GM04503 (cell line): ENCODE measurements at regions not wholly inside any gene's neighbourhood (a gene's known extent, or its start where the extent isn't known, plus 50 kb on each side); places are given as distances from the start of the nearest gene placed in this dataset.

Experiments
- DNase-seq: peaks from one replicate; pipeline ENCODE4 v3.0.0-alpha.2; 2012; ENCODE audit warnings: low read depth

DNA sequence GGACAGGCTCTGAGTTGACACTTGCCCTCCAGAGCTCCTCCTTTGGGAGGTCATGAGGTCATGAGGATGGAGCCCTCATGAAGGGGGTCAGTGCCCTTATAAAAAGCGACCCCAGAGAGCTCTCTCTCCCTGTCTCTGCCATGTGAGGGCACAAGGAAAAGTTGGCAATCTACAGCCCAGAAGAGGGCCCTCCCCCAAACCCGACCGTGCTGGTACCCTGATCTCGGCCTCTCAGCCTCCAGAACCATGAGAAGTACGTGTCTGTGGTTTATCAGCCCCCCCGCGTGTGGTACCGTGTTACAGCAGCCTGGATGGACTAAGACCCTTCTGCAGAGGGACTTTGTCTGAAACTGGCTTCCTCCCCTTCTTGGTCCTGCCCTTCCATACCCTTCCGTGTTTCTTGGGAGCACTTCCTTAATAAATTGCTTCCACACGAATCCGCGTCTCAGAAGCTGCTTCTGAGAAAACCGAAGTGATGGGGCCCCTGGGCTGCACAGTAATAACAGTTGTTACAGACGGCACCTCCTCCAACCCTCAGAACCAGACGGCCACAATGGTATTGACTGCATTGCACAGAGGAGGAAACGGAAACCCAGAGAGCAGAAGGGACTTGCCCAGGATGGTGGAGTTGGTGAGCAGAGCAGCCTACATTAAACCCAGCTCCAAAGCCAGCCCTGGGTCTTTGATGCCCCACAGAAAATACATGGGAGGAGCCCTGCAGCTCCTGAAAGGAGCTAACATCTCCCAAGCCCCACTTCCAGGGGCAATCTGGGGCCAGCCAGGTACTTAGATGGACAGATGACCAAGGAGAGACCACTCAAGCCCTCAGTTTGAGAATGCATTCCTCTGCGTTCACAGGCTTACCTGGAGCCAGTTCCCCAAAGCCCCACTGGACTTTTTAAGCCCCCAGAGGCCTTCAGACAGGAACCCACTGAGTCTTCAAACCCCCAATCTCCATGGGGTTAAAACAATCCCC lies 242.7 kb downstream of the BCOR start:
- no peak for DNase-seq

DNA sequence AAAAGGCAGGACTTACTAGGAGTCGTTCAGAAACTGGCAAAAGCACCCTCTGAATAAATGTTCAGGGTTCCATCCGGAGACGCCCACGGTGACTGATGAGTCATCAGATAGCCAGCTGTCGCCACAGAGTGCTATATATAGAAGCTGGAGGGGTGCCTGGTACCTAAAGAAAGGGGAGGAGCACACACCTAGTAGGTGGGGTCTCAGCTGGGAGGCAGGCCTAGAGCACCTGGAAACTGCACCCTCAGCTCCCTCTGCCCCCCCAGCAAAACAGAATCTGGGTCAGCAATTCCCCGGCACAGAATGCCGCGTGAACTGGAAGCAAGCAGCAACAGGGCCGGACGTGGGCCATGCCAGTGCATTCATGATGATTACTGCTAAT lies 242.0 kb downstream of the BCOR start:
- DNase-seq, result no peak

DNA sequence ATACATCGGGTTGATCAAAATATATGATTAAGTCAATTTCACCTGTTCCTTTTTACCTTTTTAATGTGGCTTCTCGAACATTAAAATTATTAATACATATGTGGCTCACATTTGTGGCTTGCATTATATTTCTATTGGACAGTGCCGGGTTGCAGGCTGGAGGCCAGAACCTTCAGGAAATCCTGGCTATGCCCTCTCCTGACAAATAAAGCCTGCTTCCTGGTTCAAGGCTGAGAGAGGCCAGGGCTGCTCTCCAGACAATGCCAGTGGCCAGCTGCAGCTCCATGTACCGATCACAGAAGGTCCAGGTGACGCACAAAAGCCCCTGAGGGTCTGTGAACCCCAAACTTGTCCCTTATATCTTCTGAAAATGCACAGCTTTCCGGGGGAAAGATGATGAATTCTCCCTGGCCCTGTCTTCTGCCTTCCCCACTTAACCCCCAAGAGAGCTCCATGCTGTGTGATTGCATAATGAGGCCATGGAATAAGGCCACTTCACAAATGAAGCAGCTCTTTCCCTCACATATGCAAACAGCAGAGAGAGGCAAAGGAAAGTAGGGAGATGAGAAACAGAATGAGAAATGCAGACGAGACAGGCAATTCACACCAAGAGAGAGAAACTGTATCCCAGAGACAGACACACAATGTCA lies 241.2 kb downstream of the BCOR start:
- no peak for DNase-seq

DNA sequence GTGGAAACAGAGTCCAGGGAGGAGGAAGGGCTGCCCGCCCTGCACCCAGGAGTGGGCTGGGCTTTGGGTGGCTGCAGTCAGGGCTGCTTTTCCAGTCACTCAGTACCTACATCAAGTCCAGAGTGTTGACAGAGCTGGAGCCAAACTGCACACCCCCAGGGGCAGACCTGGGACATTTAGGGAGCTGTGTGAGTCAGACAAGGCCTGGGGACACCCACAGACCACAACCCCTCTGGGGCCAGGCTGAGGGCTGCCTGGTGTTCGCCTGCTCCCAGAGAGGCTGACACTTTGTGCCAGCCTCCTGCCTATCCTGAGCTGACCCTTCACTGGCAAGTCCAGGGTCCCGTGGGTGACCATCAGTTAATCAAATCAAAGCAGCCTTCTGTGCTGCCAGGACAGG lies 240.0 kb downstream of the BCOR start:
- no peak for DNase-seq

DNA sequence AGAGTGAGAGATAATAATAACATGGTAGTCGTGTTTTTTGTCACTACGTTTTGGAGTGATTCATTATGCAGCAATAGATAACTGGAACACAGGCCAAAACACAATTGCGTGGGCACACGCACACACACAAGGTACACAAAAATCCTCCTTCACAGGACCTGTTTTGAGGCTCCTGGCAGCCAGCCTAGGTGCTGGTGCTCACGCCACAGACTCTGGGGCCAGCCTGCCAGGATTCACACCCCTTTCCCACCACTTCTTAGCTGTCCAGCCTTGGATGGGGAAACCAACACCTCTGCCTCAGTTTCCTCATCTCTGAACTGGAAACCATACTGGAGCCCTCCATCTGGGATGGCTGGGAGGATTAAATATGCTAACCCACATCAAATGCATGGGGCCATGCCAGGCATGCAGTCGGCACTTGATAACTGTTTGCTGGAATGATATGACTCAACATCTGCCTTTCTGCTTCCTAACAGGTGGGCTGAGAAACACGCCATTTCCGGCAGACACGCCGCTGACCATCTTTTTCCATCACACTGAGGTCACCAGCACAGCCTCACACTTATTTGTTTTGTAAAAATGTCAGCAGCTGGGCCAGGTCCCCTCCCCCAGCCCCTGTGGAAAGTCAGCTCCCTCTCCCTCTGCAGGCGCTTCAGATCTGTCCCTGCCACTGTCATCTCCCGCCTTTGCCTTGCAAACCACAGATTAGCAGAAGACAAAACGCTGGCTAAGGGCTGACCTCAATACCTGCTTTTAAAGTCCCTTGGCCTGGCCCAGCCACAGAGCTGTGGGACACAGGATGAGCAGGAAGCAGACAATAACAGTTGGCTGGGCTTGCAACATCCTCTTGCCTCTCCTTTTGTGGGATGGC lies 237.5 kb downstream of the BCOR start:
- DNase-seq, result no peak

DNA sequence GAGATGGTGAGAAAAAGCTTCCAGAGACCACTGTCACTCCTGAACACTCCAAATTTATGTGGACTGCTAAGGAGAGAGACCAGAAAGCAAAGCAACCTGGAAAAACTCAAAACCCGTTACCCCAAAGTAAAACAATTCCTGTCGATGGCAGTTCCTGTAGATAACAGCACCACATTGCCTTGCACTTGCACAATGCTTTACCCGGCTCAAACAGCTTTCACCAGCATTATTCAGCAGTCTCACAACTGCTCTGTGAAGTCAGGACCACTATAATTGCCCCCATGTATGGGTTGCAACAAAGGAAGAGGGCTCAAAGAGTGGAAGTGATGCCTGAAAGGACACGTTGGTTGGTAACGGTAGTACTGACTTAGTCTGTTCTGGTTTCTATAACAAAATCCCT lies 234.8 kb downstream of the BCOR start:
- no peak for DNase-seq

DNA sequence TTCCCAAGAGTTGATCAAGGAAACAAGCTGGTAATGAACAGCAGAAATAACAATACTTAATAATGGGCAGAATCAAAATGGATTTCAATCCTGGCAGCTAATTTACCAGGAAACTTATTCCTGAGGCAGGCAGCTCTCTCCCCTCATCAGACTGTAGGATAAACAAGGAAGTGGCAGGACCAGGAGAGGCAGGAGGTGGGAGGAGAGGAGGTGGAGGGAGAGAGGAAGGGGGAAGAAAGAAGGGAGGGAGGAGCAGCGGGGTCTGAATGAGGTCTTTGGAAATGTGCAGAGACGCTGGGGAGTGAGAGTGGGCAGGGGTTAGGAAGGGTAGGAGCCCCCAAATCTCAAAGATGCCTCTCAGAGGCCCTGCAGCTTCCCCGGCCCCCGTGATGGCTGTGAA lies 231.5 kb downstream of the BCOR start:
- no peak for DNase-seq

DNA sequence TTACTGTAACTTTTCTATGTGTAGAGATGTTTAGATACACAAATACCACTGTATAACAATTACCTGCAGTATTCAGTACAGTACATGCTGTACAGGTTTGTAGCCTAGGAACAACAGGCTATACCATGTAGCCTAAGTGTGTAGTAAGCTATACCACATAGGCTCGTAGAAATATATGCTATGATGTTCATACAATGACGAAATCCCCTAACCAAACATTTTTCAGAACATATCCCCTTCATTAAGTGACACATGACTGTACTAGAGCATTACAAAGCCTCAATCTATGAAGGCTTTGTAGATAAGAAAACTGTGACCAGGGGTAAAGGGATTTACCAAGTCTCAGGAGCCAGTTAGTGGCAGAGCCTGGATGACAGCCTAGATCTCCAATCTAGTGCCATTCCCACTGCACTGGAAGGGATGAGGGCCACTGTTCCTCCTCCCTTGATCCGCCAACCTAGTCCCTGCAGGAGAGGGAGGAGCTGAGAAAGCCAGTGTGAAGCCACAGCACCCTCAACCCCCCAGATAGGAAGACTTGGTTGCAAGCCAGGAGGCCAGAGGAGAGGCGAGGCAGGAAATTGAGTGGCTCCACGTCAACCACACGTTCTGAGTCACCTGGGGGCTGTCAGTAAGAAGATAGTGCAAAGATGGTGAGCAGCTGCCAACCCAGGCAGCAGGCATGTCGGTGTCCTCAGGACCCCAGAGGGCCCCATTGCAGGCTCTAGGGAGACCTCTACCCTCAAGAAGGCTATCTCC lies 227.7 kb downstream of the BCOR start:
- DNase-seq, result no peak

DNA sequence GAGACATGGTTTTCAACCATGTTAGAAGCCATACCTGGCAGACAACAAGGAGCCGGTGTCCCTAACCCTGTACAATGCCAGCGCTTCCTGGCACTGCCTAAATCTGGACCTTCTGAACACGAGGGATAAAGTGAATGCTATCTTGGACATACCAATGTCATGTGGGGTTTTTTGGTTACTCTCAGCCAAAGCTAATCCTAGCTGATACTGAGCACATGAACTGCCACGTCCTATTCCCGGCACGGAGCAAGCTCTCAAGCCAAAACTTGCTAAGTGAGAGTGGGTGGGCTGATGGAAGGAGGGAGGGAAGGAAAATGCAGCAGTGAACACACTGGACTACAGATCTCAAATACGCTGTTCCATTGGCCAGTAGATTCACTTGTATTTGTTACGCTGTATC lies 226.1 kb downstream of the BCOR start:
- no peak for DNase-seq

DNA sequence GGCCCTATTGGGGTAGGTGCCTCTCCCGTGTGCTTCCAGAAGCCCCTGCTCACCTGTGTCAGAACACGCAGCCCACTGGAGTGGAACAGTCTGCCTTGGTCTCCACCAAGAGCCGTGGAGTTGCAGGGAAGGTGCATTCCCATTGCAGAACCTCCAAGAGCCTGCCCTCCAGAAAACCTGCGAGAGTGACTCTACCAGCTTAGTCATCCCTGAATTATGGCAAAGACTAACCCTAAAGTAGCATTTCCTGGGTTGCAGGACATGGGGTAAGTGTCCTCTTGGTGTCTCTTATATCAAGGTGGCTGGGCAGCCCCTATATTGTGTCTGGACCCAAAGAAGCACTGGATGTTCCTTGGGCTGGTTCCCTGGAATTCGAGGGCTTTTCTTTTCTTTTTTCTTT lies 224.6 kb downstream of the BCOR start:
- no peak for DNase-seq

DNA sequence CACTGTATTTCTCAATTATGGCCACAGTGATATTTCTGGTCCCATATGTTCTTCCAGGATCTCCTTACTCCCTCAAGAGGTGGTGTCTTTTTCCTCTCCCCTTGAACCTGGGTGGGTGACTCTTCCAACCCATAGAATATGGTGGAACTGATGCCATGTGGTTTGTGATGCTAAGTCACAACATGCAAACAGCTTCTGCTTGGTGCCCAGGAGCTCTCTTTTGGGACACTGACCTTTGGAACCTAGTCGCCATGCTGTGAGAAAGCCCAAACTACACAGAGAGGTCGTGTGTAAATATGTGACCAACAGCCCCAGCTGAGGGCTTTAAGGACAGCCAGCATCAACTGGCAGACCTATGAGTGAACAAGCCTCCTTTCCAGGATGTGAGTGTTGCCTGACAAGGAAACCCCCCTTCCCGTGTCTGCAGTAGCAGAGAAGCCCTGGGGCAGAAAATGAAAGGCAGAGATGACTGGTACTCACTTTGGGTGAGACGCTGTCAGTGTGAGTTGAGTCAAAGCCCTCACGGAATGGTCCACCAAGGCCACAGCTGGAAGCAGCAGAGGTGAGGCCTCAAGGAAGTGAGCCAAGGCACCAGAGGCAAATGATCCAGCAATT lies 223.4 kb downstream of the BCOR start:
- no peak for DNase-seq

DNA sequence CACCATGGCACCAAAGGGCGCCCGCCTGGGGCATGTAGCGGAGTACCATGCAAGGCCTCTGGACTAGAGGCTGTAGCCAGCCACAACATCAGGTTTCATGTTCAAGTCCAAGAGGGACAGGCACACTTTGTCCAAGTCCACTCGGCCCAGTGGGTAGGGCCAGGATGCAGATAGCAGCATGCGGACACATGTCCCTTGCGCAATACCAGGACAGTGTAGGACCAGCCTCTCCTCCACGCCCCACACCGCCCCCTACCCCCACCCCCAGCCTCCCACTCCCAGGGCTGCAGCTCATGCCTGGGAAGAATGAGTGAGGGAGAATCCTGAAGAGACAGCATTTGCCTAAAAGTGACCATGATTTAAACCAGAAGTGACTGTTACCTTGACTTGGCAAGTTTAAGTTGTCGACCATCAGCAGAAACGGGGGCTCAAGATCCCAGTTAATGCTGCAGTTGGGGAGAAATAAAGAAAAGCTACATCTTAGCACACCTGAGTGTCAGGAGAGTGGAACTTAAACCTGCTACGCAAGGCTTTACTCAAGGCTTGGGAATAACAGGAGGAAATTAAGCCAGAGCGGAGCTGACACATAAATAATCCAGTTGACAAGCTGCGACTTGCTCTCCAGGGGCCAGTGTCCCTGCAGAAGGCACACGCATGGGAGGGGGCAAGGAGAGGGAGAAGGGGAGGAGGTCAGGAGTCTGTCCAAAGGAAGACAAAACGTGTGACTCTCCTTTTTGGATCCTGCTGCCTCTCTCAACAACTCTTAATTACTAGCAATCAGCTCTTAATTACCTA lies 221.7 kb downstream of the BCOR start:
- DNase-seq, result no peak

DNA sequence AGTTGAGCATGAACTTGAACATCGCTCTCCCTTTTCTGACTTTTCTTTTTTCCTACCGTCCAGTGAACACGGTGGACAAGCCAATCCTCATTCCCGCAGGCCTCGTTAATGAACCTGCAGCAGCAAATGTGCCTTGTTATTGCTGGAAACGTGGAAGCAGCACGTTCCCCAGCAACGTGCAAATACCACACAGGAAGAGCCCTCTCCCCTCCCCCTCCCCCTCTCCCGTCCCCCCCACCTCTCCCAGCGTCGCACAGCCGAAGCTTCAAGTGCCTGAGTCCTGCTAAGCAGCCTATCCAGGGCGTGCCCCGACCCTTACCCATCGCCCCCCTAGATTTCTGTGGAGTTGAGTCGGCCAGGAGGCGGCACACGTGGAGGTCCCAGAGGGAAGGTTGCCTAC lies 219.9 kb downstream of the BCOR start:
- no peak for DNase-seq

DNA sequence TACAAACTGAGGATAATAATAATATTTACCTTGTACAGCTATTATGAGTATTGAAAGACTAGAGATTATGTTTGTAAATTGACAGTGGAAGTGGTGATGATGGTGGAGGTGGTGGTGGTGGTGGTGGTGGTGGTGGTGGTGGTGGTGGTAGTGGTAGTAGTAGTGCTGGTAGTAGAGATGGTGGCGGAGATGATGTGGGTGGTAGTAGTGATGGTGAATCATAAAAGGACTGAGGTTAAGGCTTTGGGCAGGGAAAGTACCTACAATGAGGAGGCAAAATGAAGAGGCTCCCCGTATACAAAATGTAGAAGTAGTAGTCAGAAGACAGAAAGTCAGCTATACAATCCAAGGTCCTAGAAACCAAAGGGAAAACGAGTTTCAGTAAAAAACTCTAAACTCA lies 214.1 kb downstream of the BCOR start:
- no peak for DNase-seq

DNA sequence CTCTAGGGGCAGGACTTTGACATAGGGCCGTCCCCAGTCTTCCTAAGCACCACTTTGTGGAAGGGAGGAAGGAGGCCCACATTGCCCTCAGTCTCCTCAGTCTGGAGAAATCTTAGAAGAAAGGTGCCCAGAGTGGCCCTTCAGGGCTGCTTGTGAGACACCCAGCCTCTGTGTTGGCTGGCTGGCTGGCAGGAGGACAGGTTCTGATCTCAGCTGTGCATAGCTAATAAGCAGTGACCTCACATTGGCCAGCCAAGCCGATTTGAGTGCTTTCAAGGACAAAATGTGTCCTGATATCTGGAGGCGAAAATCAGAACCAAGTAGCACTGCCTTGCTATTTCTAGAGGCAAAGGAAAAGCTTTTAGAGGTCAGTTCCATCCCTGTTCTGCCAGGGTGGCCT lies 211.5 kb downstream of the BCOR start:
- no peak for DNase-seq

DNA sequence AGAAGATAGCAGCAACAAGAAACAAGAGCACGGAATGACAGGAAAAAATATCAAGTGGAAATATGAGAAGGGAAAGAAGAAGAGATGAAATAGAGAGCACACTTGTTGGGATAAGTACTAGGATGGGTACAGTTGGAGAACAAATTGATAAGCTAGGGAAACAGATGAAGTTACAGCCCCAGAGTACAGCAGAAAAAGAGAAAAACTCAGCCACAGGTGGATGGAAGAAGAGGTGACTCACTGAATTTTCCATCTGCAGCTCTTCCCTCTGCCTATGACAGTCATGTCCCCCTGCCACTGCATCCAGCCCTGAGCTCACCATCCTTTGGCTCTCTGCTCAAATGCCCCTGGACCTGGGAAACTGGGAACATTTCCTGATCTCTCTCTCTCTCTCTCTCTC lies 209.0 kb downstream of the BCOR start:
- DNase-seq, result no peak

DNA sequence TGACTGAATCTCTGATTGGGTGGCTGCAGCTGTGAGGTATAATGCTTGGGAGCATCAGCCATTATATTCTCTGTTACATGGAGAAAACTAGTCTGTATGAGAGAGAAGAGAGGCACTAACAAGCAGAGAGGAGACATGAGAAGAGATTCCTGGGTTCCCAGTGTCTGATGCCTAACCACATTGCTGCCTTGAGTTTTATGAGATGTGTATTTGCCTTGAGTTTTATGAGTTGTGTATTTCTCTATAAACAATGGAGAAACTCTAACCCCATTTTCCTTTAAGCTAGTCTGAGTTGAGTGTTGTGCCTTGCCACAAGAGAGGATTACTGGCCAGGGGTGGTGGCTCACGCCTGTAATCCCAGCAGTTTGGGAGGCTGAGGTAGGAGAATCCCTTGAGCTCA lies 208.1 kb downstream of the BCOR start:
- no peak for DNase-seq

DNA sequence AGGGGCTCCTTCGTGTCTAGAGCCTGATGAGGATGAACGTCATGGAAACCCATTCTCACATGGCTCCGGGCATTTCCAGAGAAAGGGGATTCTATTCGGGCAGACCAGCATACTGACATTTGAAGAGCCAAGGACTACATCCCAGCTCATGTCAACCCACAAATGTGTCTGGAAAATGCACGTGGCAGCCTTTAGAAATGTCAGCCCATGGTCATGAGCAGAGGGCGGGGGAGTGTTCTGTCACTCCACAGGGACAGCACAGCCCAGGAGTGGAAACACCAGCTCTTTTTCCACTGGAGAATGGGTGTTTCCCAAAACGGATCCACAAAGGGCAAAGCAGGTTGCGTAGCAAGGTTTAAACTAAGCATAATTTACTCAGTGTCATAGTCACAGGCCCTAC lies 207.0 kb downstream of the BCOR start:
- DNase-seq, result no peak

DNA sequence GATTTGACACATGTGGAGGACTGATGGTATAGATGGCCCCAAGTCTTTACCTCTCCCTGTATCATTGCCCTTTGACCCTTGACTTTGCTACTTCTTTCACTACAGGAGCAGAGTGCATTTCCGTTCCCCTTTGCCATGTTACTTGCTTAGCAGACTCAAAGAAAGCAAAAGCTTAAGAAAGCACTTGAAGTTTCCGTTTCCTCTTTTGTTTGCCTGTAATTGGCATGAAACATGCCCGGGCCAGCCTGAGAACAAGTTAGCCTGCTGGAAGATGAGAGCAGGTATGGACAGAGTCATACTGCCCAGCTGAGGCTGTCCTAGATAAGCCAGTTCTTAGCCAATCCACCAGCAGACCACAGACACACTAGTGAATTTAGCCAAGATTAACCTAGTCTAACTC lies 206.0 kb downstream of the BCOR start:
- no peak for DNase-seq
